ENCODE measurements at regions not wholly inside any gene's neighbourhood (a gene's known extent, or its start where the extent isn't known, plus 50 kb on each side); places are given as distances from the start of the nearest gene placed in this dataset.
"Not testable (repeated sequence)": the region's sequence is repeated elsewhere in the genome, so short reads cannot be mapped to it uniquely, and the experiment has no call there.

GRCh38 chr3:109852283-109852682 is 514.9 kb upstream of the DPPA4 start:
- no peak overlapping the region for H3K4me3 ChIP-seq (ENCODE audit: low read depth, low read length)
- no peak for DNase-seq (ENCODE audit: low read depth)
- TF ChIP-seq CTCF (IDR thresholded peaks at IDR 0.05; ENCODE audit: insufficient read depth, low read depth, low read length): no peak

GRCh38 chr3:109853077-109853731 is 515.9 kb upstream of the DPPA4 start:
- H3K4me3 ChIP-seq (ENCODE audit: low read depth, low read length): no peak overlapping the region
- TF ChIP-seq CTCF (IDR thresholded peaks at IDR 0.05; ENCODE audit: insufficient read depth, low read depth, low read length): no peak
- DNase-seq (ENCODE audit: low read depth): no peak

- no peak for TF ChIP-seq CTCF (IDR thresholded peaks at IDR 0.05; ENCODE audit: insufficient read depth, low read depth, low read length)
- DNase-seq (ENCODE audit: low read depth): no peak
- no peak overlapping the region for H3K4me3 ChIP-seq (ENCODE audit: low read depth, low read length)
Measured at GRCh38 chr3:109863701-109864100, 526.4 kb upstream of the DPPA4 start.

GRCh38 chr3:109864452-109864851 is 527.1 kb upstream of the DPPA4 start:
- DNase-seq (ENCODE audit: low read depth): no peak
- TF ChIP-seq CTCF (IDR thresholded peaks at IDR 0.05; ENCODE audit: insufficient read depth, low read depth, low read length): no peak
- H3K4me3 ChIP-seq (ENCODE audit: low read depth, low read length): no peak overlapping the region

- no peak for DNase-seq (ENCODE audit: low read depth)
- H3K4me3 ChIP-seq (ENCODE audit: low read depth, low read length): no peak overlapping the region
- no peak for TF ChIP-seq CTCF (IDR thresholded peaks at IDR 0.05; ENCODE audit: insufficient read depth, low read depth, low read length)
Measured at GRCh38 chr3:109869586-109869985, 532.2 kb upstream of the DPPA4 start.

GRCh38 chr3:109874896-109875708 is 537.8 kb upstream of the DPPA4 start:
- TF ChIP-seq CTCF (IDR thresholded peaks at IDR 0.05; ENCODE audit: insufficient read depth, low read depth, low read length): no peak
- no peak overlapping the region for H3K4me3 ChIP-seq (ENCODE audit: low read depth, low read length)
- no peak for DNase-seq (ENCODE audit: low read depth)

GRCh38 chr3:109877616-109878015 is 540.3 kb upstream of the DPPA4 start:
- not testable (repeated sequence) for H3K4me3 ChIP-seq (ENCODE audit: low read depth, low read length)
- DNase-seq (ENCODE audit: low read depth): peak; percentile 25
